ENCODE measurements at regions not wholly inside any gene's neighbourhood (a gene's known extent, or its start where the extent isn't known, plus 50 kb on each side); places are given as distances from the start of the nearest gene placed in this dataset.

- Histone ChIP-seq H3K9me2 (no peaks in the 10 kb centered on the region), H3K4me3 (ENCODE audit: low read depth in 2 of 2, low read length in 1 of 2) (no peak overlapping the region), H3K27ac (ENCODE audit: low read depth in 2 of 2, low read length in 1 of 2) (peak overlapping the region in 1 of 2 experiments; percentile 77; a peak in 2 of 4 replicates), H3K4me2 (no peak overlapping the region), H3K27me3 (ENCODE audit: insufficient read depth) (no peaks in the 10 kb centered on the region), H3K9ac (no peak overlapping the region), H3K4me1 (ENCODE audit: control insufficient read depth in 1 of 2, insufficient read depth in 2 of 2, low read depth in 1 of 2, low read length in 1 of 2) (peaks cover 11 to 12% of the 10 kb centered on the region in 2 experiments), H2AFZ (ENCODE audit: low read depth) (no peak overlapping the region), H4K20me1 (ENCODE audit: insufficient read depth) (no peaks in the 10 kb centered on the region), H3K79me2 (ENCODE audit: insufficient read depth) (no peaks in the 10 kb centered on the region), H3K9me3 (no peaks in the 10 kb centered on the region), H3F3A (replicated peaks; ENCODE audit: insufficient read depth) (peaks cover 31% of the 10 kb centered on the region), H3K36me3 (replicated peaks in 1 of 2; ENCODE audit: control insufficient read depth in 1 of 2, insufficient read depth in 2 of 2, low read length in 1 of 2) (no peaks in the 10 kb centered on the region)
- ChIA-PET CTCF (interaction anchor here (0.9 to 13.4 kb wide), 7 partner anchors 13 to 320 kb away, joined by 3 to 152 read pairs (median 7); partner anchors contain the start of gene PDGFRA), POLR2A (no interaction called here)
- DNase-seq = no peak
- TF ChIP-seq TEAD4 (IDR thresholded peaks at IDR 0.05; ENCODE audit: borderline replicate concordance, insufficient read depth) (no peak), JUND (IDR thresholded peaks at IDR 0.05) (0 out of 2 replicates have a peak, but pooled peaks have one; percentile 12), PBX3 (IDR thresholded peaks at IDR 0.05) (peak; percentile 70), TCF12 (IDR thresholded peaks at IDR 0.05) (peak; percentile 61; the same call in 1 of the 2 replicates)
- 72% methylated on average over 5 of the region's 5 CpGs for WGBS (ENCODE audit: low lambda C conversion rate)
Measured at GRCh38 chr4:53912766-53913497, 151.5 kb downstream of the CHIC2 start.

- peak overlapping the region; percentile 52; the same call in 1 of the 2 replicates for H2AFZ ChIP-seq (ENCODE audit: low read depth)
- WGBS (ENCODE audit: low lambda C conversion rate) = 6% methylated on average over 8 of the region's 8 CpGs
- peak overlapping the region; percentile 14 to 21; a peak in 3 of 4 replicates for H3K4me3 ChIP-seq (ENCODE audit: low read depth in 2 of 2, low read length in 1 of 2)
- H3K9me2 ChIP-seq = no peaks in the 10 kb centered on the region
- peak overlapping the region; percentile 59 to 86 for H3K27ac ChIP-seq (ENCODE audit: low read depth in 2 of 2, low read length in 1 of 2)
- H3K36me3 ChIP-seq (replicated peaks in 1 of 2; ENCODE audit: control insufficient read depth in 1 of 2, insufficient read depth in 2 of 2, low read length in 1 of 2) = no peaks in the 10 kb centered on the region
- H3K9me3 ChIP-seq = no peaks in the 10 kb centered on the region
- H3K9ac ChIP-seq = peak overlapping the region; percentile 33; the same call in 1 of the 2 replicates
- peaks cover 14% of the 10 kb centered on the region for H3F3A ChIP-seq (replicated peaks; ENCODE audit: insufficient read depth)
- no peaks in the 10 kb centered on the region for H4K20me1 ChIP-seq (ENCODE audit: insufficient read depth)
- no peaks in the 10 kb centered on the region for H3K79me2 ChIP-seq (ENCODE audit: insufficient read depth)
- H3K4me2 ChIP-seq = peak overlapping the region; percentile 63; the same call in 1 of the 2 replicates
- peak; percentile 58 for DNase-seq
- ChIA-PET CTCF (interaction anchor here (0.7 to 13.4 kb wide), 42 partner anchors 8 to 918 kb away, joined by 3 to 152 read pairs (median 4); partner anchors contain the start of gene PDGFRA), POLR2A (no interaction called here)
- H3K4me1 ChIP-seq (ENCODE audit: control insufficient read depth in 1 of 2, insufficient read depth in 2 of 2, low read depth in 1 of 2, low read length in 1 of 2) = peaks cover 7 to 22% of the 10 kb centered on the region in 2 experiments; a peak in 3 of 4 replicates
- no peaks in the 10 kb centered on the region for H3K27me3 ChIP-seq (ENCODE audit: insufficient read depth)
- TF ChIP-seq EZH2phosphoT487 (IDR thresholded peaks at IDR 0.05; ENCODE audit: borderline replicate concordance, low read depth) (no peak), SIN3A (IDR thresholded peaks at IDR 0.05; ENCODE audit: borderline replicate concordance, low read depth, low read length) (peak; percentile 40; the same call in 1 of the 2 replicates), JUND (IDR thresholded peaks at IDR 0.05) (no peak), MEF2A (IDR thresholded peaks at IDR 0.05; ENCODE audit: borderline replicate concordance, low read depth) (no peak), PBX3 (IDR thresholded peaks at IDR 0.05) (0 out of 2 replicates have a peak, but pooled peaks have one; percentile 28), TEAD4 (IDR thresholded peaks at IDR 0.05; ENCODE audit: borderline replicate concordance, insufficient read depth) (peak; percentile 45; the same call in 1 of the 2 replicates), MAX (IDR thresholded peaks at IDR 0.05; ENCODE audit: low read depth) (peak; percentile 61; the same call in 1 of the 2 replicates), RXRA (IDR thresholded peaks at IDR 0.05; ENCODE audit: borderline replicate concordance, low read depth) (no peak), USF2 (IDR thresholded peaks at IDR 0.05; ENCODE audit: borderline replicate concordance, low read depth, low read length) (no peak), YY1 (IDR thresholded peaks at IDR 0.05; ENCODE audit: low read depth) (no peak), GABPA (IDR thresholded peaks at IDR 0.05; ENCODE audit: low read depth) (no peak; the same call in 1 of the 2 replicates), NRF1 (IDR thresholded peaks at IDR 0.05; ENCODE audit: low read depth, low read length) (0 out of 2 replicates have a peak, but pooled peaks have one; percentile 5), ZBTB33 (IDR thresholded peaks at IDR 0.05; ENCODE audit: borderline replicate concordance, low read depth) (no peak), FOSL2 (IDR thresholded peaks at IDR 0.05; ENCODE audit: borderline replicate concordance, low read depth) (peak; percentile 30; the same call in 1 of the 2 replicates), RAD21 (IDR thresholded peaks at IDR 0.05; ENCODE audit: low read length) (peak; percentile 97), RCOR1 (IDR thresholded peaks at IDR 0.05; ENCODE audit: low read length) (peak; percentile 83), POLR2AphosphoS5 (IDR thresholded peaks at IDR 0.05; ENCODE audit: low read depth, low read length) (no peak), ELF1 (IDR thresholded peaks at IDR 0.05) (peak; percentile 61; the same call in 1 of the 2 replicates), FOXJ3 (CRISPR knock-in tag; IDR thresholded peaks at IDR 0.05) (no peak), NFIC (IDR thresholded peaks at IDR 0.05; ENCODE audit: borderline replicate concordance) (peak; percentile 63; the same call in 1 of the 2 replicates), TCF12 (IDR thresholded peaks at IDR 0.05) (peak; percentile 63)
Measured at GRCh38 chr4:53908661-53909078, 155.7 kb downstream of the CHIC2 start.
